H1 (cell line): ENCODE measurements at regions not wholly inside any gene's neighbourhood (a gene's known extent, or its start where the extent isn't known, plus 50 kb on each side); places are given as distances from the start of the nearest gene placed in this dataset.

Source experiments
- E2F6 ChIP-seq: IDR thresholded peaks from 2 replicates; pipeline ENCODE4 v1.6.1; 2012; ENCODE audit warnings: inconsistent platforms
- EZH2 ChIP-seq: fragments of 200-600 bp; sonication (generic); IDR thresholded peaks from 2 replicates; pipeline ENCODE4 v1.7.1; 2012; ENCODE audit warnings: low read depth, mild to moderate bottlenecking, moderate library complexity, low read length, inconsistent platforms; ENCODE audit not compliant: severe bottlenecking
- JUND ChIP-seq: IDR thresholded peaks from 2 replicates; pipeline ENCODE4 v1.6.1; 2011; ENCODE audit warnings: mild to moderate bottlenecking, improper control_type of control experiment, low read length
- MAFK ChIP-seq: IDR thresholded peaks from 2 replicates; pipeline ENCODE4 v1.6.1; 2012; ENCODE audit warnings: low read depth, mild to moderate bottlenecking, improper control_type of control experiment, low read length
- SP2 ChIP-seq: IDR thresholded peaks from 2 replicates; pipeline ENCODE4 v1.6.1; 2012; ENCODE audit warnings: mild to moderate bottlenecking, low read length, inconsistent platforms
- TAF7 ChIP-seq: optimal IDR thresholded peaks from 2 replicates; pipeline ENCODE3; 2011; ENCODE audit warnings: low read depth, mild to moderate bottlenecking, inconsistent platforms, low read length, moderate library complexity, borderline replicate concordance
- ZNF274 ChIP-seq: IDR thresholded peaks from 2 replicates; pipeline ENCODE4 v1.7.0; 2012; ENCODE audit warnings: low read length, borderline replicate concordance; ENCODE audit errors: extremely low read depth

DNA sequence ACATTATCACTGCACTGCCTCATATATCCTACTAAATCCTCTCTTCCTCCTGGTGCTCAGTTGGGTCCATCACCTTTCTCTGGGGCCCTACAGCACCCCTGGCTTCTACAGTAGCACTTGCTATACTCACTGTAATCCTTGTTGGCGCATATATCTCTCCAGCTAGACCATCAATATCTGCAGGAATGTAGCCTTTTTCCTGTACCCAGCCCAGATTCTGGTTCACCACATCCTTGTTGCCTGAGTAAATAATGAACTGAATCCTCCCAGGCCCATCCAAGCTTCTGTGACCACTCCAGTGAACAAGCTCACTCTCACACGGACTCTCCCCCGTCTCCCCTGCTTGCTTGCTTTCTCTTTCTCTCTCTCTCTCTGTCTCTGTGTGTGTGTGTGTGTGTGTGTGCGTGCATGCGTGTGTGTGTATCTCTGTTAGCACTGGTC lies 62.5 kb upstream of the LIPC start (continued):
- no peak for TF ChIP-seq EZH2
- no peak for TF ChIP-seq JUND
- no peak for TF ChIP-seq E2F6
- no peak for TF ChIP-seq SP2
- TF ChIP-seq MAFK: no peak
- TF ChIP-seq TAF7: no peak
- no peak for TF ChIP-seq ZNF274
